ENCODE measurements at regions not wholly inside any gene's neighbourhood (a gene's known extent, or its start where the extent isn't known, plus 50 kb on each side); places are given as distances from the start of the nearest gene placed in this dataset.

- no peak for TF ChIP-seq CREB1 (CRISPR knock-in tag; IDR thresholded peaks at IDR 0.05)
- TF ChIP-seq HMGA2 (CRISPR knock-in tag; IDR thresholded peaks at IDR 0.05), result no peak
- no peak for TF ChIP-seq ZNF423 (CRISPR knock-in tag; IDR thresholded peaks at IDR 0.05)
- TF ChIP-seq ZMAT4 (CRISPR knock-in tag; IDR thresholded peaks at IDR 0.05), result no peak
- no peak for TF ChIP-seq E2F4 (CRISPR knock-in tag; IDR thresholded peaks at IDR 0.05; ENCODE audit: borderline replicate concordance, low read depth)
- TF ChIP-seq JUN (CRISPR knock-in tag; IDR thresholded peaks at IDR 0.05), result no peak
- TF ChIP-seq PREB (CRISPR knock-in tag; IDR thresholded peaks at IDR 0.05; ENCODE audit: borderline replicate concordance), result no peak
Observed at GRCh38 chr10:2106641-2107040, 369.3 kb upstream of the ADARB2 start (continued).

GRCh38 chr10:2099321-2099720, 362.0 kb upstream of the ADARB2 start:
- POLR2A ChIA-PET, result no interaction called here
- Mint-ChIP-seq H3K27ac (no peak overlapping the region), H3K27me3 (ENCODE audit: low read depth) (no peaks in the 10 kb centered on the region; the same call in 1 of the 2 replicates), H3K9me3 (peaks cover 12% of the 10 kb centered on the region), H3K4me3 (no peak overlapping the region), H3K4me1 (peaks cover 5% of the 10 kb centered on the region; the same call in 1 of the 2 replicates), H3K36me3 (no peaks in the 10 kb centered on the region)
- CTCF ChIA-PET, result no interaction called here
- DNase-seq (ENCODE audit: low spot score) (no peak), ATAC-seq (no peak)
- no peak for TF ChIP-seq CTCF (IDR thresholded peaks at IDR 0.05)
- TF ChIP-seq NR2C2 (CRISPR knock-in tag; IDR thresholded peaks at IDR 0.05), result no peak
- no peak for TF ChIP-seq ATF1 (CRISPR knock-in tag; IDR thresholded peaks at IDR 0.05)
- no peak for TF ChIP-seq E2F5 (CRISPR knock-in tag; IDR thresholded peaks at IDR 0.05)
- no peak for TF ChIP-seq ZNF263 (CRISPR knock-in tag; IDR thresholded peaks at IDR 0.05; ENCODE audit: low read depth)
- TF ChIP-seq ZNF416 (CRISPR knock-in tag; IDR thresholded peaks at IDR 0.05), result no peak
- TF ChIP-seq ZNF512 (CRISPR knock-in tag; IDR thresholded peaks at IDR 0.05; ENCODE audit: borderline replicate concordance), result no peak
- TF ChIP-seq EMX1 (CRISPR knock-in tag; IDR thresholded peaks at IDR 0.05), result no peak
- no peak for TF ChIP-seq SP1 (CRISPR knock-in tag; conservative IDR thresholded peaks at IDR 0.05)

GRCh38 chr10:2097937-2098336, 360.6 kb upstream of the ADARB2 start:
- ChIA-PET POLR2A (no interaction called here), CTCF (no interaction called here)
- Mint-ChIP-seq H3K36me3 (no peaks in the 10 kb centered on the region), H3K27me3 (ENCODE audit: low read depth) (no peaks in the 10 kb centered on the region; the same call in 1 of the 2 replicates), H3K4me1 (peaks cover 5% of the 10 kb centered on the region; the same call in 1 of the 2 replicates), H3K27ac (no peak overlapping the region), H3K9me3 (peaks cover 12% of the 10 kb centered on the region), H3K4me3 (no peak overlapping the region)
- no peak for DNase-seq (ENCODE audit: low spot score)
- TF ChIP-seq ZNF512 (CRISPR knock-in tag; IDR thresholded peaks at IDR 0.05; ENCODE audit: borderline replicate concordance), result no peak
- TF ChIP-seq PREB (CRISPR knock-in tag; IDR thresholded peaks at IDR 0.05; ENCODE audit: borderline replicate concordance), result no peak
- TF ChIP-seq STAT6 (CRISPR knock-in tag; conservative IDR thresholded peaks at IDR 0.05; ENCODE audit: low read depth), result no peak
- no peak for TF ChIP-seq ZNF138 (CRISPR knock-in tag; conservative IDR thresholded peaks at IDR 0.05)
- ATAC-seq, result no peak
